CD4-positive, alpha-beta T cell (primary cell): ENCODE measurements at regions not wholly inside any gene's neighbourhood (a gene's known extent, or its start where the extent isn't known, plus 50 kb on each side); places are given as distances from the start of the nearest gene placed in this dataset.

Experiments used
- ATAC-seq: fragments of 200-7000 bp; cut with Tn5 transposase; one replicate; pipeline ENCODE4 v1.10.0; 2022; ENCODE audit warnings: mild to moderate bottlenecking; ENCODE audit not compliant: poor library complexity
- CTCF ChIA-PET: fragments of 350-600 bp; sonication (Branson Sonifier 250); formaldehyde crosslinking; loops from one replicate; lab custom pipeline; 2021; ENCODE audit warnings: antibody characterized with exemption, inconsistent platforms; lab: Charles Lee
- POLR2A ChIA-PET: fragments of 350-600 bp; sonication (Branson Sonifier 250); formaldehyde crosslinking; loops from one replicate; lab custom pipeline; 2021; ENCODE audit warnings: antibody characterized with exemption, inconsistent platforms; lab: Charles Lee
- DNase-seq, 14 experiments: peaks; one replicate each; pipeline ENCODE4 v3.0.0-alpha.2; 2013 to 2020; ENCODE audit warnings: mixed read lengths in 2 of 14
- H3K27ac ChIP-seq, 2 donors: one replicate each; pipeline versions ENCODE4 v1.5.1 to v1.7.0; 2013; ENCODE audit warnings: low read length in 2 of 2, low read depth in 1 of 2, mild to moderate bottlenecking in 1 of 2
- H3K27me3 ChIP-seq, 2 experiments: 1 replicate in 1 of 2; 2 replicates in 1 of 2; pipeline versions ENCODE4 v1.6.1 to v1.7.0; 2013; ENCODE audit warnings: low read length in 2 of 2, control low read depth in 1 of 2, mild to moderate bottlenecking in 1 of 2, moderate library complexity in 1 of 2; ENCODE audit not compliant: insufficient read depth in 2 of 2, control insufficient read depth in 1 of 2
- H3K36me3 ChIP-seq: one replicate; pipeline ENCODE4 v1.6.1; 2013; ENCODE audit warnings: low read length, control low read depth; ENCODE audit not compliant: insufficient read depth
- H3K4me1 ChIP-seq: one replicate; pipeline ENCODE4 v1.6.1; 2013; ENCODE audit warnings: low read length, control low read depth; ENCODE audit not compliant: insufficient read depth
- H3K4me3 ChIP-seq: one replicate; pipeline ENCODE4 v1.5.1; 2013; ENCODE audit warnings: mild to moderate bottlenecking, low read length, moderate library complexity
- H3K9me3 ChIP-seq, 2 experiments: 1 replicate in 1 of 2; 2 replicates in 1 of 2; pipeline versions ENCODE4 v1.6.1 to v1.7.0; 2013; ENCODE audit warnings: low read length in 2 of 2, mild to moderate bottlenecking in 2 of 2, control low read depth in 1 of 2, moderate library complexity in 1 of 2; ENCODE audit not compliant: control insufficient read depth in 1 of 2, insufficient read depth in 1 of 2
- H3K27ac Mint-ChIP-seq: one replicate; pipeline ENCODE4 v1.8.0; 2020; ENCODE audit warnings: mixed read lengths
- H3K27me3 Mint-ChIP-seq: one replicate; pipeline ENCODE4 v1.8.0; 2021; ENCODE audit warnings: mixed read lengths
- H3K36me3 Mint-ChIP-seq: one replicate; pipeline ENCODE4 v1.8.0; 2021; ENCODE audit warnings: low read depth, mixed read lengths
- H3K4me1 Mint-ChIP-seq: one replicate; pipeline ENCODE4 v1.8.0; 2021; ENCODE audit warnings: low read depth, mixed read lengths
- H3K4me3 Mint-ChIP-seq: one replicate; pipeline ENCODE4 v1.8.0; 2020; ENCODE audit warnings: mild to moderate bottlenecking, mixed read lengths
- H3K9me3 Mint-ChIP-seq: one replicate; pipeline ENCODE4 v1.8.0; 2020; ENCODE audit warnings: mixed read lengths
- intact Hi-C, 2 experiments: fragments of 100-400 bp; cut with DNase I in 1 of 2; cut with micrococcal nuclease in 1 of 2; formaldehyde crosslinking; loops; one replicate each; pipeline versions ENCODE4 v1.15.1 to v1.9.0; 2023 to 2025; cut with DNase I, micrococcal nuclease
- TF ChIP-seq, protein P1 (sequence below): fragments of 200-600 bp; IDR thresholded peaks from one replicate; pipeline ENCODE4 v1.8.0; 2022; ENCODE audit warnings: antibody characterized with exemption, mild to moderate bottlenecking

DNA sequence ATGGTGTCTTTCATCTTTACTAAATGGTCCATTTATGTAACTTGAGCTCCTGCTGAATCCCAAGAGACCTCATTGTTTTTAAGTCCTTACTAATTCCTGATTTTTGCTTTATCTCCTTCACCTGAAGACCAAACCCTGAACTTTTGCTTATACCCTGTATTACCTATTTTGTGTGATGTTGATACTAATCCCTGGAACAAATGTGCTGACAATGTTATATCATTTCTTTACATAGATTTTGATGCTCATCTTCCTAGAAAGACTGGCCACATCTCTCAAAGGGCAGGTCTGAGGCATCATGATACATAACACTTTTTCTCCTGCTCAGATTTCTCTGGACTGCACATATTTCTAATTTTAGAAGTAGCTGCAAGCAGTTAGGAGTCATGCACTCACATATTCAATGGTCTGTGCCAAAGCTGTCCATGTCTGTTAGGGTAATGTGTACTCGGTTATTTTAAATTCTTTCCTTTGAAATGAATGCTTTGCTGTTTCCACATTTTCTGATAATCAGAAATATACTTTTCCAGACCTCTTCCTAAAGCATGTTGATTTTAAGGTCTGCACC is 427.9 kb upstream of the HNRNPA3 start:
- ATAC-seq (no peak), DNase-seq (no peak)
- ChIA-PET POLR2A (no interaction called here), CTCF (no interaction called here)
- H3K27ac Mint-ChIP-seq, result no peak overlapping the region
- peaks cover 7% of the 10 kb centered on the region for H3K9me3 Mint-ChIP-seq
- no peaks in the 10 kb centered on the region for H3K27me3 Mint-ChIP-seq
- Histone ChIP-seq H3K36me3 (no peaks in the 10 kb centered on the region), H3K4me3 (no peak overlapping the region), H3K9me3 (peaks cover 4 to 6% of the 10 kb centered on the region in 2 experiments), H3K27me3 (no peaks in the 10 kb centered on the region), H3K27ac (no peak overlapping the region), H3K4me1 (peaks cover 4% of the 10 kb centered on the region)
- H3K4me3 Mint-ChIP-seq, result no peak overlapping the region
- no peaks in the 10 kb centered on the region for H3K36me3 Mint-ChIP-seq
- peaks cover 6% of the 10 kb centered on the region for H3K4me1 Mint-ChIP-seq
- TF ChIP-seq, protein P1, sequence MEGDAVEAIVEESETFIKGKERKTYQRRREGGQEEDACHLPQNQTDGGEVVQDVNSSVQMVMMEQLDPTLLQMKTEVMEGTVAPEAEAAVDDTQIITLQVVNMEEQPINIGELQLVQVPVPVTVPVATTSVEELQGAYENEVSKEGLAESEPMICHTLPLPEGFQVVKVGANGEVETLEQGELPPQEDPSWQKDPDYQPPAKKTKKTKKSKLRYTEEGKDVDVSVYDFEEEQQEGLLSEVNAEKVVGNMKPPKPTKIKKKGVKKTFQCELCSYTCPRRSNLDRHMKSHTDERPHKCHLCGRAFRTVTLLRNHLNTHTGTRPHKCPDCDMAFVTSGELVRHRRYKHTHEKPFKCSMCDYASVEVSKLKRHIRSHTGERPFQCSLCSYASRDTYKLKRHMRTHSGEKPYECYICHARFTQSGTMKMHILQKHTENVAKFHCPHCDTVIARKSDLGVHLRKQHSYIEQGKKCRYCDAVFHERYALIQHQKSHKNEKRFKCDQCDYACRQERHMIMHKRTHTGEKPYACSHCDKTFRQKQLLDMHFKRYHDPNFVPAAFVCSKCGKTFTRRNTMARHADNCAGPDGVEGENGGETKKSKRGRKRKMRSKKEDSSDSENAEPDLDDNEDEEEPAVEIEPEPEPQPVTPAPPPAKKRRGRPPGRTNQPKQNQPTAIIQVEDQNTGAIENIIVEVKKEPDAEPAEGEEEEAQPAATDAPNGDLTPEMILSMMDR, result no peak
- intact Hi-C loops, result no loop called here

DNA sequence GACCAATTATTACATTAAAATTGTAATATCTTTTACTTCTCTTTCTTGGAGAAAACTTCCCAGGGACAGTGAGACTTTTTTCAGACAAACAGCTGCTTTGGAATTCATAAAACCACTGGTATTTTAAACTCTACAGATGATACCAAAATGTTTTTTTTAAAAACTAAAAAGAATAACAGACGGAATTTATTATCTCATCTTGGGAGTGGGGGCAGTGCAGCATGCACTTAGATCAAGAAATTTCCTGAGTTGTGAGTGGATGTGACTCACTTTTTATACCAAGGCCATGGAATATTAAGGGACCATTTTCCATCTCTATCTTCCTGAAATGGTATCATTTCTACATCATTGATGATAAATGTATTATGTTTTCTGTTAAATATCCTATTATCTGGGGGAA is 422.8 kb upstream of the HNRNPA3 start:
- ATAC-seq, result no peak
- no peak overlapping the region for H3K27ac Mint-ChIP-seq
- peaks cover 0 to 3% of the 10 kb centered on the region in 2 experiments for H3K27me3 ChIP-seq
- H3K27me3 Mint-ChIP-seq, result peaks cover 30% of the 10 kb centered on the region
- H3K9me3 Mint-ChIP-seq, result no peaks in the 10 kb centered on the region
- ChIA-PET CTCF (no interaction called here), POLR2A (no interaction called here)
- no peak for DNase-seq
- intact Hi-C loops, result no loop called here
- TF ChIP-seq, protein P1, result no peak
- H3K27ac ChIP-seq, result no peak overlapping the region
- H3K4me3 ChIP-seq, result no peak overlapping the region
- H3K9me3 ChIP-seq, result no peaks in the 10 kb centered on the region
- H3K4me1 ChIP-seq, result no peaks in the 10 kb centered on the region
- H3K36me3 Mint-ChIP-seq, result no peaks in the 10 kb centered on the region
- no peak overlapping the region for H3K4me3 Mint-ChIP-seq
- no peaks in the 10 kb centered on the region for H3K4me1 Mint-ChIP-seq
- H3K36me3 ChIP-seq, result no peaks in the 10 kb centered on the region

DNA sequence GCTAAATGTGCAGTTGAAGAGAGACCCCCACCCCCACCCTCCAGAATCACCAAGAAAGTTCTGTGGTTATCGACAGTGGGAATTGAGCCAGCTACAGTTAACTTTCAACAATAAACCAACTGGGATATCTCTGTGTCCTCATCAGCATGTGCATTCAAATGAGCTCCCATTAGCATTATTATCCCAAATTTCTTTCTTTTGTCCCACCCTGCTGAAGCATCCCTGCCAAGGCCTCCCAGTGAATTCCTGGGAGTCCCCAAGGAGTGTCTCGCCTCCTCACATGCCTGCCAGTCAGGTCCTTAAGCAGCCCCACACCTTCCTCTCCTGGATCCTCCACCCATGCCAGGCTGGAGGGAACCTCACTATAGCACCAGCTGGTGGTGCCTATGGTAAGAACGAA is 422.1 kb upstream of the HNRNPA3 start:
- Histone ChIP-seq H3K27ac (no peak overlapping the region), H3K27me3 (peaks cover 0 to 3% of the 10 kb centered on the region in 2 experiments), H3K4me3 (no peak overlapping the region), H3K36me3 (no peaks in the 10 kb centered on the region), H3K4me1 (no peaks in the 10 kb centered on the region), H3K9me3 (no peaks in the 10 kb centered on the region)
- H3K27me3 Mint-ChIP-seq, result peaks cover 32% of the 10 kb centered on the region
- H3K9me3 Mint-ChIP-seq, result no peaks in the 10 kb centered on the region
- no peak overlapping the region for H3K4me3 Mint-ChIP-seq
- no peak for ATAC-seq
- intact Hi-C loops, result no loop called here
- CTCF ChIA-PET, result no interaction called here
- TF ChIP-seq, protein P1, result no peak
- H3K4me1 Mint-ChIP-seq, result no peaks in the 10 kb centered on the region
- no peak overlapping the region for H3K27ac Mint-ChIP-seq
- no peaks in the 10 kb centered on the region for H3K36me3 Mint-ChIP-seq
- DNase-seq, result no peak
- POLR2A ChIA-PET, result no interaction called here
